Pons (tissue), 1 donor: ENCODE measurements at regions not wholly inside any gene's neighbourhood (a gene's known extent, or its start where the extent isn't known, plus 50 kb on each side); places are given as distances from the start of the nearest gene placed in this dataset.

Source experiments
- DNase-seq: peaks from one replicate; pipeline ENCODE4 v3.0.0-alpha.2; 2016; ENCODE audit warnings: low spot score

DNA sequence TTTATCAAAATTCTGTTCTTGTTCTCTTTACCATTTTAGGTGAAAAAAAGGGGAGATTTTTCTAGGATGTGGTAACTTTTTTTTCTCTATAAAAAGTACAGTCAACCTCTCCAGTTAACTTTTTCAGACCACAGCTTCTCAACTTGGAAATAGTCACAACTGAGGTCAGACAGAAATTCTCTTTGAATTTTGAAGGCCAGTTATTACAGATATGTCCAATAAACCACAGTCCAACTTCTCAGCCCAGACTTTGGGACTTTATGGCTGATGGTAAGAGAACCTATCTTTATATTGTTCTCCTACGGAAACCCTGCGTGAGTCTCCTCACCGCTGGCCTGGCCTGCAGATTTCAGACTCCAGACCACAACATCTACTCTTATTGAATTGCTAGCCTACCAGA is 176.7 kb downstream of the DACT1 start:
- no peak for DNase-seq

DNA sequence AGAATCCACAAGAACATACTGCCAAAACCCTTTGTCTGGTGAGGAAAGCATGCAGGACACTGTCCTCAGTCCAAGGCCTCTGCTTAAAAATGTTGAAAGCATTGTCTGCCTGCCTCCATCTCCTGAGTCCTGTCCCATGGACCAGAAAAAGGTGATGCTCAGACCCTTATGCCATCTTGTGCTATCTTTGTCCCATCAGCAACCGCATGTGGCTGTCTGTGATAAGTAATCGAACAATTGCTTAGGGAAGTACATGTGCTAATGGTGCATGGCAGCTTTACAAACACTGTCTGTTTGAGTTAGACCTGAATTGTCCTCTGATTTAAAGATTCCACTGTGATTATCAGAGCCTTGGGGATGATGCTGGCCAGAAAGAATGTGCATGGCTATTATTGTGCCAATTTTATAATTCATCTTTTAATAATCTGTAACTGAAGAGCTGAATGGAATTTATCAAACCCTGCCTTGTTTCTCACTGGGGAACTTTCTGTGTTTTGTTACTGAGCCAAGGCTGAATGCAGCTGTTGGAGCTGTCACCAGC is 177.5 kb downstream of the DACT1 start:
- DNase-seq, result peak; percentile 20

DNA sequence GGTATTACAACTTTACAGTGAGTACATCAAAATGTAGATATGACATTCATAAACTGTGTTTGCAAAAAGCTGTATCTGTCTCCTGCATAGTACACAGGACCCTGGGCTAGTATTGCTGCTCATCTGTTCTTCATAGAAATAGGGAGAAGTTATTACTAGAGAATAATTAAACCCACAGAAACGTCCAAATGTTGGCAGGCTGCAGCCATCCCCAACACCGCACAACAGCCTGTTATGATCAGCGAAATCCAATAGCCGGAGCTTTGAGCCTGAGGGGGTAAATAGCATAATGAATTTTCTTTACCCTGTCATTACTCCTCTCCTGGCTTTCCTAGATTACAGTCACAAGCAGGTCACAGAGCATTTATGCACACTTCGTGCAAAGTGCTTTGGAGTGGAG is 178.0 kb downstream of the DACT1 start:
- DNase-seq, result no peak

DNA sequence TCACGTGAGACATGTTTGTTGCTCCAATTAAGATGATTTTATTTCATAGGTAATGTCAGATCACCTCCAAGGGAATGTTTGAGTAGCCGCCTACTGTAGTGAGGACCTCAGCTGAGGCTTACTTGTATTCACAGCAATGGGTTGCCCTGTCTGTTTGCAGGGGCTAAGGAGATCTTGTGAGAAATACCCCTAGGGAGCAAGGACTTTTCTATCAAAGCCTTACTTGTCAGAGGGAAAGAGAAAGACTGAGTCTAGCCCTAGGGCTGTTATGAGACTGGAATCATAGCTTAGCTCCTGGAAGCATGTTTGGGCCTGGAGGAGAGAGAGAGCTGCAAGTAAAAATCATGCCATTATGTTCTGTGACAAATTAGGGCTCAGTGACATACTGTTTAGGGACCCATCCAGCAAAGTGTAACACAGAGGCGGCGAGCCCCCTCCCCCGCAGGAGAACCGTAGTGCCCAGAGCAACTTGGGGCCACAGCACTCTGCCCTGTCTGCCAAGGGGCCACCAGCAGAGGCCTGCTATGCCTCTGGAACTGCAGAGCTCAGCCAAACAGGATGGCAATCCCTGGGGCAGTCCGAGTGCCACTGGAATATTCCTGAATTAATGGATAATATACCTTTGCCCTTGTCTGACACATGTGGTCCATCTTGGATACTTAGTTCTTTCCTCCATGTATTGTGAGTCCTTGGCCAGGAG is 178.8 kb downstream of the DACT1 start:
- DNase-seq, result no peak

DNA sequence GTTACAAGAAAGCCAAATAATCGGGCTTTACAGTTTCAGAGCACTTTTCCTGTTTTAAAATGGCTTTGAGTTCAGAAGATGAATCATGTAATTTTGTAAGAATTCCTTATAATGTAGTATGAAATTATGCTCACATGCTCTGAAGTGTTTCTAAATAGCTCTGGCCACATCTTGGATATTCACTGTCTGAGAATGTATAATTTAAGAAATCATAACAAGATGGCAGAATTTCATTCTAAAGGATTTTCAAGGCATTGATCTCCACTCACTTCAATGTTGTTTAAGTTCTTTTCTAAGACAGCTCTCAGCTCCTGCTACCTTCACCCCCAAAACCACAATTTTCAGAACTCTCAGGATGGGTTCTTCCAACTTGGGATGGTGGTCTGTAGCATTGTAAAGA is 180.1 kb downstream of the DACT1 start:
- DNase-seq, result no peak

DNA sequence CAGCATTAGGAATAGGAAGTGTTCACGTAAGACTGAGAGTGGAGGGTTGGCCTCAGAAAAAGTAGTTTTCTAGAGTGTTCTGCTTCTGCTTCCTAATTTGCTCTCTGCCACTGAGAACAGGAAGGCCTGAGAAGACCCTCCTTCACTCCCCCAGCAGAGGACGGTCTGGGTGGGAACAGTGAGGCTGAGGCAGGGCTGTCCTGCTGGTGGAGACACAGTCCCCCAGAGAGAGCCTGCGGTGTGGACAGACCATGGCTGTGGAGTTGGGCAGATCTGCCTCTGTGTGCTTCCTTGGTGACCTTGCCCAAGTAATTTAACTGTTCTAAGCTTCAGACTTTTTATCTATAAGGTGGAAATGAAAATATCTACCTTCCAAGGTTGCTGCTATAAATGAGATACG is 182.3 kb downstream of the DACT1 start:
- no peak for DNase-seq

DNA sequence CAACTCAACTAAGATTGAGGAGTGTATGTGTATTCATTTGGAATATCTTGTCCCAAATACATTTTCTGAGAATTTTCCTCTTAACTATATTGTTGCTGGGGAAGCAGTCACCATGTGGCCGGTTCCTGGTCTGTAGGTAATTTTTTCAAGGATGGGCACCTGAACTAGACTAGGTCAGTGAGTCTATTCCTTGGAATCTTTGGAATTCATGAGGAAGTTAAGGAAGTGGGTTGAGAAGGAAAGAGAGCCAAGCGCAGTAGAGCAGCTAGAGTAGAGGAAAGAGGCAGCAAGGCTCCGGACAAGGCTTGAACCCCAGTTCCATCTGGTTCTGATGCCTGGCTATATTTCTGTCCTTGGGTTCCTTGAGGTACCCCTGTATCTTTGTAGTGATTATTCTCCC is 183.7 kb downstream of the DACT1 start:
- DNase-seq, result no peak

DNA sequence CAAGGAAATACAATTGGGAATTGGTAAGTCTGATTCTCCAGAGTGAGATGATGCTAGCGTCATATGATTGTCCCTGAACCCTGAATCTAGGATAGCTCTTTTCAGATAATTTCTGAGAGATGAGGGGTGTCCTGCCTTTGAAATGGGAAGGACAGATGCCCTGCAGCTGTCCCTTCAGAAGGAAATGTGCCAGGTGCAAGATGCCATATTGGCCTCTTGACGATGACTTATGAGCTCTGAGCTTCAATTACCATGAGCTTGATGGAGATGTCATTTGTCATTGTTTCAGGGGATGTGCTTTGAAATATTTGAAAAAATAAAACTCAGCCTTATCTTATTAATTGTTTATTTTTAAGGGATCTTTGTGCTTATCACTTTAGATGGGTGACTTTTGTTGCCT is 185.1 kb downstream of the DACT1 start:
- no peak for DNase-seq

DNA sequence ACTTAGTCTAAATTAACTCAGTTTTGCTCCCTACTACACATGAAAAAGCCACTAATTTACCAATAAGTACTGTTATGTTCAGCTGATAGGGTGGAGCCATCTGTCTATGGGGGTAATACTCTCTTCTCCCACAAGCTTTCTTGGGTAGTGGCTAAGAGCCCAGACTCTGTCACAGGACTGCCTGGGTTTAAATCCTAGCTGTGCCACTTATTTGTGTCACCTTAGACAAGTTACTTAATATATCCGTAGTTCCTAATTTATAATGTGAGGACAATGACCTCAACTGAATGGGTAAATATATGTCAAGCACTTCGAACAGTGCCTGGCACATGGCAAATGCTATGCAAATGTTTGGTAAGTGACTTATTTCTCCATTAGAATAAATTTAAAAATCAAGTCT is 185.6 kb downstream of the DACT1 start:
- no peak for DNase-seq

DNA sequence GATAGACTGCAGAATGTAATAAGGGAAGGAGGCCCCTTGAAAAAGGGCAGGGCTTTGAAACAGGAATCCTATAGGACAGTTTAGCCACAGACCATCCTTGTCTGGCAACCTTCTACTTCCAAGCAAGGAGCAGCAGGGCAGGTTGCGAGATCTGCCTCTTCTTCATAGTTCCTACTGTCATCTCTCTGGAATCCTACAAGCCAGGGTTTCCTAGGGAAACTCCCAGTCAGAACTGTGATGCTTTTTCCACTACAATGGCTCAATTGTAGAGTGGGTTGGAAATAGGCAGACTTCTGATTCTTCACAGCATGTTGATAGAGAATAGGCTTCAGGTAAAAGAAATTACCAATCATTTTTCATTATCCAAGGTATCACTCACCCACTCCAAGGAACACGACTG is 186.3 kb downstream of the DACT1 start:
- peak; percentile 67 for DNase-seq

DNA sequence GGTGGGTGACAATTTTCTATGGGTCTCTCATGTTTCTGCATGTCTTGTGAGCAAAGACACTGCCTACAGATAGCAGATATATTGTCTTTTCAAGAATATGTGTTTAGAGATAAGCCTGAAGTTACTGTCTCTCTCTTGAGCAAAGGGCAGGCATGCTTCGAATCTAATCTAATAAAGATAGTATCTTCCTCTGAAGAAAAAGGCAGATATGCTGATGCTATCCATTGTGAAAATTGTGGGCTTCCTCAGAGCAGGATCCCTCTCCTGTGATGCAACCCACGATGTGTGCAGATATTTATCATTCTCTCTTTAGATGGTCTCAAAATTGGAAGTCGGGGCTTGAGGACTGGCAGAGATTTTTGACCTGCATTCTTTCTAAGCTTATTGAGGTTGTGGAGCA is 187.0 kb downstream of the DACT1 start:
- DNase-seq, result no peak

DNA sequence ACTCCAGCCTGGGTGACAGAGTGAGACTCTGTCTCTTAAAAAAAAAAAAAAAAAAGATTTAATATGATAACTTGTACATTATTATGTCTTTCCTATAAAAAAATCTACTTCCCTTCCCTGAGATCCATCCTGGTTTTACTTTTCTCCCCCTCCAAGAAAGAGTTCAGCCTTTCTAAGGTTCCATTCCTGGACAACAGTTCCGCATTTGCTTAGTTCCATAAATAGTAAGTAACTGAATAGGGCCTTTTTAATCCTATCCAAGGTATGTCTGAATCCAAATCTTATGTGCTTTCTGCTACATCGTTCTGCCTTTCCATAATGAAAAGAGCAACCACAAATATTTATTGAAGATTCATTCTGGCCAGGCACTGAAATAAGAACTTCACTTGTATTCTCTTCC is 187.8 kb downstream of the DACT1 start:
- no peak for DNase-seq

DNA sequence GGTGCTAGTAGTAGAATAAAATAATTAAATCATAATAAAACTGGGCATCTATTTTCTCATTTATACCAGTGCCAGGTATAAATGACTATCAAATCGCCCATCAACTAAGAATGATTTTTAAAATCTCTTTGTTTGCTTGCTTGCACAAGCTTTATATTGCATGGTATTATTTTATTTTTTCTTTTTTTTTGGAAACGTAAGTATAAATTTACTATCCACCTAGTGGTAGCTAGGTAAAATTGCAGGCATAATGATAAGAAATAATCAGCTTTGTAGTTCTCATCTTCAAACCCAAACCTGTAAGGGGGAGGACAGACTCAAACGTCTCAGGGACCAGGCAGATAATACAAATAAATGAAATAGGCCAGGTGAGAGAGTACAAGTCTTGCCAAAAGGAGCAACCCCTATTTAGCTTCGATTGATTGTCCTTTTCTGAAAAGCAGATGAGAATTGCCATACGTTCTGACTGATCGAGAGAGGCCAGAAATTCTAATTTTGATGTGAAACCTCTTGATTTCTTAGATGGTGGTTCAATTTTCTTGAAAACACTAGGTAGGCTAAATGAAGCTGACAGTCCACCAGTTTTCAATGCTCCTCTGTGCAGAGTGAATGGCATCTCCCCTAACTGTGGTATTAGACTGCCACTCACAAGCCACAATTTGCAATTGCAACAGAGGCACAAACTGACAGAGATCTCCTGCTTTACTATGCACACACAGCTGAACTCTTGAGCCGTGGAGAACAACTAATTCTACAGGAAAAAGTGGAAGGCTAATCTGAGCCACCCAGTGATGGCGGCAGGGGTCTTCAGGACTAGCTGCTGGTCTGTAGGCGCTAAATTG is 189.3 kb downstream of the DACT1 start:
- no peak for DNase-seq

DNA sequence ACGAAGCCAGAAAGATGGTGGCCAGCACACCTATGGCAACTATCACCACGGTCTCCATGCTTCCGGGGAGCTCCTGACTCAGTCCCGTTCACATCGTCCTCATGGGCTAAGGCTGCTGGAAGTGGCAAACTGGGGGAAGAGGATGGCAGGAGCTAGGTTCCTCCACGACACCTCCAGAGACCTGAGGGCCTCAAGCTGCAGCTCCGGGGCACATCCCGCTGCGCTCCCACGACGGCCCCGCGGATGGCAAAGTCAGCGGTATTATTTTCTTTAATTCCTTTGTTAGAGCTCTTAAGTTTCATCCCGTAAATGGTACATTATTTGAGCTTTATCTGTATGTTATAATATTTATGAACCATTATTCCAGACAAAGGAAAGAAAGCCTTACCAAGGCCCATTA is 190.5 kb downstream of the DACT1 start:
- no peak for DNase-seq

DNA sequence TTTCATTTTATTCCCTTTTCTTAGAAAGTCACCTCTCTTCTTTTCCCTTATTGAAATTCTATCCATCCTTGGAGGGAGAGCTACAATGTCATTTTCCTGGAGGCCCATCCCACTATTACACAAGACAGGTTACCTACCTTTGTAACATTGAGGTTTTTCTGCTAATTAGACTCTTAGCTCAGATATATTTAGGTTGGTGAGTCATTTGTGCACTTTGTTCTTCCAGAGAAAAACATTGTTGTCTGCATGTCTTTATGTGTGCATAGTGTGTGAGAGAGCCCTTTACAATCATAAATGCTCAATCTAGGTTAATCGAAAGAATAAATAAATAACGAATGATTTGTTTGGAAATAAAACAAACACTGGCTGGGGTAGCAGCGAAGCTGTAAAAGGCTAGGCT is 191.8 kb downstream of the DACT1 start:
- no peak for DNase-seq

DNA sequence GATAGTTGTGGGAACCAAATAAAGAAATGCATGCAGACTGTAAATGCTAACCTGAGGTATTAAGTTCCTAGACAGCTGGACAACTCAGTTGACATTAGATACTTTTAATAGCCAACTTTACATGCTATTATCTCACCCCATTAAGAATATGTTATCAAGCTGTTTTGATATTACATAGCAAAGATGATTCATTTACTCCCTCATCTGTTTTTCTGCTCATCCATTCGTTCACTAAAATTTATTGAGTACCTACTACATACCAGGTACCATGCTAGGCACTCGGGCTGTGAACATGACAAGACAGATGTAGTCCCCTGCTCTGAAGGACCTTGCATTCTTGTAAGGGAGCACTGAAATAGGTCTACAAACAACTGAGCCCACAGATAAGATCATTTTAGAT is 192.4 kb downstream of the DACT1 start:
- DNase-seq, result no peak

DNA sequence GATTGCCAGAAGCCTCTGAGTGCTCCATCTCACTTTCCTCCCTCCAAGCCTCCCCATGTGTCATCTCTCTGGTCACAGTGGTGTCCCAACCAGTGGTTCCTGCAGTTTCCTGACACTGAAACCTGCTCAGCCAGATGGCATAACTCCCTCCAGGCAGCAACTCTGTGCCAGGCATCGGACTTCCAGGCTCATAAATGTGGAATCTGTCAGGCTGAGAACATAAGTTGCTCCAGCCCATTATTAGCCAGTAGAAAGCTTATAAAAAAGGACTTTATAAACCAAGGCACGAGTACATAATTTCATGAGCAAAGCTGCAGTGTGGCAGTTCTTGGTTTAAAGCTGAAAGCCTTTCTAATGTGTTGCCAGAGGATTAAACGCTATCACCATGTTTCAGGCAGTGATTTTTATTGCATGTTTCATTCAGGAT is 194.3 kb downstream of the DACT1 start:
- no peak for DNase-seq

DNA sequence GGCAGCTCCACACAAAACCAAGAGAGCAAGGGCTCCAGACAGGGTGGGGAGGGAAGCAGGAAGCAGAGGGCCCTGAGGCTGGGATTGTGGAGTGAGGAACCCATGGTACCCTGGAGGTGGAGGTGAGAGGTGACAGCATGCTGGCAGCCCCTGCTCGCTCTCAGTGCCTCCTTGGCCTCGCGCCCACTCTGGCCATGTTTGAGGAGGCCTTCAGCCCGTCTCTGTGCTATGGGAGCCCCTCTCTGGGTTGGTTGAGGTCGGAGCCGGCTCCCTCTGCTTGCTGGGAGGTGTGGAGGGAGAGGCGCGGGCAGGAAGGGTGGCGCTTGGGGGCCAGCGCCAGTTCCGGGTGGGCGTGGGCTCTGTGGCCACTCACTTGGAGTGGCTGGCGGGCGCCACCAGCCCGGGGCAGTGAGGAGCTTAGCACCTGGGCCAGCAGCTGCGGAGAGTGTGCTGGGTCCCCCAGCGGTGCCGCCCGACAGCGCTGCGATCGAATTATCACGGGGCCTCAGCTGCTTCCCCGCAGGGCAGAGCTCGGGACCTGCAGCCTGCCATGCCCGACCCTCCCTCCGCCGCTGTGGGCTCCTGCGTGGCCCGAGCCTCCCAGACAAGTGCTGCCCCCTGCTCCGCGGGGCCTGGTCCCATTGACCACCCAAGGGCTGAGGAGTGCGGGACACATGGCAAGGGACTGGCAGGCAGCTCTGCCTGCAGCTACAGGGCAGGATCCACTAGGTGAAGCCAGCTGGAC is 196.0 kb downstream of the DACT1 start:
- DNase-seq, result no peak

DNA sequence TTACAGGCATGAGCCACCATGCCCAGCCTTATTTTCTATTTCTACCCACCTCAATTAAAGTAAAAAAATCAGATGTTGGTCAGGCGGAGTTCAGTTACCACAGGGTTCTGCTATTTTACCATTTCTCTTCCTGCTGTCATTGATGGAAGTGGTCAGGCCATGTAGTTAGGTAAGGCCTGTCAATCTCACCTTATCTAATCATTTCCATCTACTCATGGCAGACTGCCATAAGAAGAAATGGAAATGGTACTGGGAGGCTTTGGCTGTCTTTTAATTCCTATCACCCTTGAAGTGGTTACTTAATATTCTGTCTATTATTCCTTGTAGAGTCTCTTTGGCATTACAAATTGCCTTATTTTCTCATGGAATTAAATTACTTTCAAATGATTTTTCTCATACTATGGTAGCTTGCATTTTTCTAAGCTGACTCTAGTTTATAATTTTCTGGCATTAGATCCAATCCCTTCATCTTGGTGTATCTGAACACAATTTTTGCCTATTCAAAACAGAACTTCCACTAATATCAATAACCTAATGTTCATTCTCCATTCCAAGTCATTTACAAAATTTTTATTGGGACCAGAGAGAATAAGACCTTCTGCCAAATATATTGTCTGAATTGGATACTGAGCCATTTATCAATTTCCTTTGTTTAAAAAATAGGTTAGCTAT is 198.7 kb downstream of the DACT1 start:
- no peak for DNase-seq

DNA sequence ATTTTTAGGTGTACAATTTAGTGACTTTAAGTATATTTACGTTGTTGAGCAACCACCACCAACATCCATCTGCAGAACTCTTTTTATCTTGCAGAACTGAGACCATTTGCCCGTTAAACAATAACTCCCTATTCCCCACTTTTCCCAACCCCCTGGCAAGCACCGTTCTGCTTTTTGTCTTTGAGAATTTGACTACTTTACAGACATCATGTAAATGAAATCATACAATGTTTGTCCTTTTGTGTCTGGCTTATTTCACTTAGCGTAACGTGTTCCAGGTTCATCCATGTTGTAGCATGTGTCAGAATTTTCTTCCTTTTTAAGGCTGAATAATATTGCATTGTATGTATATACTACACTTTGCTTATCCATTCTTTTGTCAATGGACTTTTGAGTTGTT is 201.5 kb downstream of the DACT1 start:
- no peak for DNase-seq

DNA sequence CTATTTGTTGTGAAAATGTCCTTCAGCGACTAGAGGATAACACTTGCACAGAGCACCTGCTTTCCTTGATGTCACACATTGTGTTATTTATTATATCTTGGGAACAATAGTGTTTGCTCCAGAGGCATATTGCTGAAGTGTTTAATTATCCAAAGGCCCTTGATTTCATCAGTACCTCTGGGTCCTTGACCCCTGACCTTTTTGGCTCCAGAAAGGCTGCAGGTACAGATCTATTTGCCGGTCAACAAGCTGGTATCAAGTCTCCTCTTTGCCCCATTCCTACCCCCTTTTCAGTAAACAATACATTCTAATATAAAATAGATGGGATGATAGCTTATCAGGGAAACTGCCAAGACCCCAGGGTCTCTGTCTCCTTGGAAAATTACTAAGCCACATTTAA is 206.8 kb downstream of the DACT1 start:
- no peak for DNase-seq
